Kidney tubule cell (primary cell): ENCODE measurements at regions not wholly inside any gene's neighbourhood (a gene's known extent, or its start where the extent isn't known, plus 50 kb on each side); places are given as distances from the start of the nearest gene placed in this dataset.

ENCODE experiments used
- DNase-seq: peaks from one replicate; pipeline ENCODE4 v3.0.0-alpha.2; 2018; ENCODE audit warnings: low spot score

DNA sequence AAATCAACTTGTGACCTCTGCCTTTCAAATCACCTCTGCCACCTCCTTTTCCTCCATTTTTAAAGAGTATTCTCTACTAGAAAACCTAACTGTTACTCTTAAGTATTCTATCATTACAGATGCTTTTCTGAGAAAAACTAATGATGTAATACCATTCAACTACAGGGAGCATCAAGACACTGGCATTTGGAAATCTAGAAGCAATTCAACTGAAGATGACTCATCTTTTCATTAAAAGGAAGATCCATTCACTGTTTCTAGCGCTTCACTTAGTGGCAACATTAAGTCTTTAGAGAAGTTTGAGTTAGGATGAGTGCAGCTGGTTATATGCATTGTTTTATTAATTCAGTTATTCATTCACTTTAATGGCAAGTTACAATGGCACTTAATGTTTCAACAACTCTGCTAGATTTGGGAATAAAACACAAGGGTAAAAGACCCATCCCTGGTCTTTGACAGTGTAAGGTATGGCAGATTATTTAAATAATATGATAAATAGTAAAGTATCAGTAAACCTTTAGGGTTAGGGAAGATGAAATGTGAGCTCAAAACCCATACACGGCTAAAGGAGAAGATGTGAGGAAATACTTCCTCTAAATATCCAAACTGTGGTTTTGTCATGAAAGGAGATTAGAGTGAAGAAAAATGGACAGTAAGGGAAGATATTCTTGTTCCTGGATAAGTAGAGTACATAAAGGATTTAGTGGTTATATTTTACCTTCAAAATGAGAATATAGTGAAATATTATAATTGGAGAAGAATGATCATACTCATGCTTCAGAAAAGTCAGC lies 61.7 kb downstream of the KCNJ2 start:
- DNase-seq, result no peak

DNA sequence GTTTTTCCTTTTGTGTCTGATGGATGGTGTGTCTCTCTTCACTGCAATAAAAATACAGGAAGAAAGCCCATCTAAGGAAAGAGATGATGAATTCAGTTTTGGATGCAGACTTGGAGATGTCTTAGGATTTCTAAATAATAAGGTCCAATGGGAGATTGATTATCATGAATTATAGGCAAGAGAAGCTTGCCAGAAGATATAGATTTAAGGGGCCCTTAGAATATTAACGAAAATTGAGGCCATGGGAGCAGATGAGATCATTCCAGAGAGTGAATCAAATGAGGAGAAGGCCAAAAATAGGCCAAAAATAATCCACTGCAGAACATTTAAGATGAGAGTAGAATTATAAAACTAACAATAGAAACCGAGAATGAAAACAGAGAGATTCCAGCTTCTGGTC lies 63.1 kb downstream of the KCNJ2 start:
- DNase-seq, result no peak

DNA sequence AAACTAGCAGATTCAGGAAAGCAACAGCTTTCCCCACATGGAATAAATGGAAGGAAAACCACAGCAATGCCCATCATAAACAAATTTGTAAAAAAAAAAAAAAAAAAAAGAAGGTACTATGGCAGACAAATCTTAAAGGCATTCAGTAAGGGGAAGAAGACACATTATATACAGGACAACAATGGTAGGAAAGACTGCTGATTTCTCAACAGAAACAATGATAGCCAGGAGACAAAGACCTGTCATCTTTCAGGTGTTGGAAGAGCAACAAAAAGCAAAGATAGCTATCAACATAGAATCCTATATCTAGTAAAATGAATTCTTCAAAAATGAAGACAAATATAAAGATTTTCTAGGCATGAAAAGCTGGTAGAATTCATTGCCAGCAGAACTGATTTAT lies 65.9 kb downstream of the KCNJ2 start:
- DNase-seq, result no peak

DNA sequence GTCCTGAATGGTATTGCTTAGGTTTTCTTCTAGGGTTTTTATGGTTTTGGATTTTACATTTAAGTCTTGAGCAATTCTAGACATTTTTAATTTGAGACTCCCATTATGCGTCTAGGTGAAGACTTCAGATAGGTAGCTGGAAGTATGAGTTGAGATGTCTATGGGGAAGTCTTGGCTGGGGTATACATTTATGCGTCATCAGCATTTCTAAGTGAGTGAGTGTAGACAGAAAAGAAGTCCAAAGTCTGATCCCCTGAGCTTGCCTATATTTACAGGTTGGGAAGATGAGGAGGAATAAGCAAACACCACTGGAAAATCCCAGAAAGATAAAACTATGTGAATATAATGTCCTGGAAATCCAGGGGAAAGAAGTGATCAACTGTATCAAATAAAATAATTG lies 68.9 kb downstream of the KCNJ2 start:
- DNase-seq, result no peak

DNA sequence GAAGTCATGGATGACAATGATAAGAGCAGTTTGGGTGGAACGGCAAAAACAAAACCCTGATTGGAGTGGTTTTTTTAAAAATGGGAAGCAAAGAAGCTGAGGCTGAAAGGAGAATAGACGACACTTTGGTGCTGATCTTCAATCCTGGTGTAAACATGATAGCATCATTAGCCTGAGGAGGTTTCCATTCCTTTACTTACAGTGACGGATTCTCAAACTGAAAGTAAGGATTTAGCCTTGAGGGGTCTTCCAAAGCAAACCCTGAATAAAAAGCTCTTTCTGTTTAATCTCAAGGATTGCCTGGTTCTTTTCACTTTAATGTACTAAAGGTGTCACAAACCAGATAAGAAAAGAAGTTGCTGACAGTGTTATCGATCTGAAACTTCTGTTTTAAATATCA lies 69.3 kb downstream of the KCNJ2 start:
- DNase-seq, result no peak

DNA sequence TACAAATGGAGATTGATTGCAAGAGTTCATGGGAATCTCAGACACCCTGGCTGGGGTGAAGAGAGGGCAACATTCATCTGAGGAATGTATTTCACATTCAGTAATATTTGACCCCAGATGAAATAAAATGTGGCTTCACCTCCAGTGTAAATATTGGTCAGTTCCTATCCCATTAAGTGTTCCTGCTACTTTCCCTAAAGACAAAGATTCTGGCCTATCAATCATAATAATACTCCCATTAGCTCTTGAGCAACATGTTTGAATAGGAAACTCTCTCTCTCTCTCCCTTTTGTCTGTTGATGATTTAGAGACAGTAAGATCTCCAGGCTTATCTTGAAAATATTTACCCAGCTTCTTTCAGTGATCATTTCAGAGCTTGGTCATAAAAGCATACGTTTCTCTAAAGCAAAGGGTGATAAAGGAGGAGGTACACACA lies 70.1 kb downstream of the KCNJ2 start:
- no peak for DNase-seq

DNA sequence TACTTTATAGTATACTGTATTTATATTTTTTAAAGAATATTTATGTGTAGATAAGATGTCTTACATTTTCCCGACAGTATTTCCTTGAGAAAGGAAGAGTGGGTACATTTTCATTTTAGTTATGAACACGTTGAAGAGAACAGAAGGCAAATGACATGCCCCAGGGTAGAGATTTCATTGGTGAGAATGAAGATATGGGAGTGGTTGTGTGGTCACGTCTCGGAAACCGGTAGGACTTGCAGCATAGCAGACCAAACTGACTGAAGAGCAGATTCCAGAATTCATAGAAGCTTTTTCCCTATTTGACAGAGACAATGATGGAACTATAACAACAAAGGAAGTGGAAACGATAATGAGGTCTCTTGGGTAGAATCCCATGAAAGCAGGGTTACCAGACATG lies 71.7 kb downstream of the KCNJ2 start:
- DNase-seq, result no peak

DNA sequence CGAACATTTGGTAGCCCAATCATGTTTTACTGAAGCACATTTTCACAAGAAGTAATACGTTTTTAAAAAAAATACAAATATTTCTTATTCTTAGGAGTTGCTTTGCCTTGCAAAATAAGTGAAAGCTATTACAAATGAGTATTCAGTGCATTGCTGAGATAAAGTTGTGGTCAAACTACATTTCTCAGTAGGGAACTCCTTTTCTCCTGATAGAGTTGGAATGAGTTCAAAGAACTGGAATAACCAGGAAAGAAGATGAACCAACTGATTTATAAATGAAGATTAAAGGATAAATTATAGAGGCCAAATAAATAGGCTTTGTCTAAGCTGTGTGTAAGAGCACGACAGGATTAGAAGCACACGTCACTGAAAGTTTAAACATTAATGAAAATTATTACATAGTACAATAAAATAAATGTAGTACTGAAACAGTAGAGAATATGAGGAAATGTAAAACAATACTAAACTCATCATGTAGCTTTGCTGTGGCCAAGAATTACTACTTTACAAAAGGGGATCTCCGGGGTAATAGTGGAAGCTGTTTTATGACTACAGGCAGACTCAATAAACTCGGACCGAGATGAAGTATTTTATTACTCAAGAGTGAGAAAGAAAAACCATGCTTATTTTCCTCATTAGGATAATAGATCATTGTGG lies 73.6 kb downstream of the KCNJ2 start:
- no peak for DNase-seq

DNA sequence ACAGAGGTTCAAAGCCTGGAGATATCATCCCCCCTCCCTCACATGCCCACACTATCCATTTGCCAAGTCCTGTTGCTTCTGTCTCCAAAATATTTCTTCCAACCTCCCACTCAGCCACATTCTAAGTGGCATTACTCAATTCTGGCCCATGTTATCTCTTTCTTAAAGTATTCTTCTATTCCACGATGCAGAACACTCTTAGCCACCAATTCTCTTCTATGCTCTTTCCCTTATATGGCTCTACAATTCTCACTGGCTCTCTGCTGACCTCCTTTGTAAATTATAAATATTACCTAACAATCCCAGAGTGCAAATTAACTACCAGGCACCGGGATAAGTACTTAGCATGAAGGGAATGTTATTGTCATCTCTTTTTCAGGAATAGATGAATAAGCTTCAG lies 82.4 kb downstream of the KCNJ2 start:
- DNase-seq, result no peak

DNA sequence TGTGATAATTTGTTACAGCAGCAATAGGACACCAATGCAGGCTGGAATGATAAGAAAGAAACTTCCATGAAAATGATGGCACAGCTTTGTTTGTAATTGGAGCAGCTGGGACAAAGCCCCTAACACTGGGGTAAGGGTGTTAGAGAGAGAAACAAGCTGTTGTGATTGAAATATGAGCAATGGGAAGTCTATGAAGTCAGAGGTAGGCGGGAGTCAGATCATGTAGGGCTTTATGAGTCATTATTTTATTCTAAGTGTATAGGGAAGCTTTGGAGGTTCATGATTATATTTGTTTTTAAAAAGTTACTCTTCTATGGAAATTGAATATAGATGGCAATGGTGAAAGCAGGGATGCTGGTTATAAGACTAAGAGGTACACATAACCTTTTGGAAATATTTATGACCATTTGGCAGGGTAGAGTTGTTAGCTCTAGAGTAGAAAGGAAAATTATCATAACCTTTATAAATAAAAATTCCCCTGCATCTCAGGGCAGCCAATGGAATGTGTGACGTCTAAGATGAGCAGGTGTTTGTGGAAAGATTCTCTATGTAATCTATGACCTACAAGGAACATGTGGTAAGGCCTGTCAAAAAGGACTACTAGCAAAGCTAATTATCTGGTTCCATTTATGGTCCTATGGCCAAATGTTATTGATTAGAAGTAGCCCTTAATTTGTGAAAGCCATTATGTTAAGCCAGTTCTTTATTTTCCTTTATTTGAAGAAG lies 85.6 kb downstream of the KCNJ2 start:
- DNase-seq, result no peak

DNA sequence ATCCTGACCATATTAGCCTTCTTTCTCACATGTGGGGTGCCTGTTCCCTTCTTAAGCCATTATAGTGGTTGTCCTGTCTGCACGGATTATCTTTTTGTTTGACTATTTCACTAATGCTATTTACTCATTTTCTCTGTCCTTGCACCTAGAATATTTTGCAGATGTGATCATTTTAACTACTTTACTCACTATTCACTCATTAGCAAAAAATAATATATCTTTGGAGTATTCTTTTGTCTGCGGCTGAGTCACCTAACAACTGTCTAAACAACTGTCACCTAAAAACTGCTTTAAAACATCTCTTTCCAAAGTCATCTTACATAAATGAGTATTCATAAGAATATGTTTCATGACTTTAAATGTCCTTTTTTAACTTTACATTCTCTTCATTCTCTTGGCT lies 87.4 kb downstream of the KCNJ2 start:
- no peak for DNase-seq

DNA sequence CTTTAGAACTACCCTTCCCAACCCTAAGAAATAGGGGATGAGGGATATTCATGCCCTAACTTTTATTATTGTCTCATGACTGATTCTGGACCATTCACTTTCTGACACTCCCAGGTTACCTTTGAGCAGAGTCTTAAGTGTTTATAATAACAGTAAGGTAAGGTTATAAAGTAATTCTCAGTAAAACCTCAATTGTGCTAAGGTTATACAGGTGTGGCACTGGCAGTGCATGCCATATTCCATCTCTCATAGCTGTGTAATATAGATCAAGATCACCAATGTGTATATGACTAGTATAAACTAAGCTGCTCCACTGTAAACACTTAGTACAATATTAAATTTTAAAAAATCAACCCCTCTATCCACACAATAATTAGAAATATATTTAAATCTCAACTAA lies 89.1 kb downstream of the KCNJ2 start:
- no peak for DNase-seq

DNA sequence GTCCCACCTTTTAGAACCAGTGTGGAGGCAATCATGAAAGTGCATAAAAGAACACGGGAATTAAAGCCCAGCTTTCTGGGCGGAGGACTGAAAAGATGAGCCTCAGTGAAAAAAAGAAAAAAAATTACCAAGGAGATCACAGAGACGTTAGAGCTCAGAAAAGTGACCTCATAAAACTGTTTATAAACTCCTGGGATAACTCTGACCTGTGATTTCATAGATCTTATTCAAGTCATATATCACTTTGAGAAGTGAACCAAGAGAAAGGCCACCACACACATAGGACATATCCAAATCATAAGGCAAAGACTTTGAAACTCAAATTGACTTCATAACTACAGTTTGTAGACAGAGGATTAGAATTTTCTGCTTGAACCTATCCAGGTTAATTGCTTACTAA lies 90.1 kb downstream of the KCNJ2 start:
- DNase-seq, result no peak

DNA sequence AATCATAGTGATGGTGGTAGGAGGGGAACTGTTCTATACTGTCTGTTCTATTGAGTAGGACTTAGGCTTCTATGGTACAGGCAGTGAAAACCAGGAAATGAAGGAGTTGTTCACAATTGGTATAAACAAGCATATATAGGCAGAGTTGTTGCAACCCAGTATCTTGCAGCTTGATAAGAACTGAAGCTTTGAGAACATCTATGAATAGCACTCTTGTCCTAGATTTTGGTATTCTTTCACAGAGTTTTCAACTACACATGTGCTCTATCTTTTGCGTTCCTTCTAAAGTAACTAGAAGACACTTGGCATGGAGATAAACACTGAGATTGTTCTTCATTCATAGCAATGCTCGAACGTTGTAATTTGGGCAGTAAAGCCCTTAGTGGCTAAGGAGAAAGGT lies 91.8 kb downstream of the KCNJ2 start:
- DNase-seq, result no peak

DNA sequence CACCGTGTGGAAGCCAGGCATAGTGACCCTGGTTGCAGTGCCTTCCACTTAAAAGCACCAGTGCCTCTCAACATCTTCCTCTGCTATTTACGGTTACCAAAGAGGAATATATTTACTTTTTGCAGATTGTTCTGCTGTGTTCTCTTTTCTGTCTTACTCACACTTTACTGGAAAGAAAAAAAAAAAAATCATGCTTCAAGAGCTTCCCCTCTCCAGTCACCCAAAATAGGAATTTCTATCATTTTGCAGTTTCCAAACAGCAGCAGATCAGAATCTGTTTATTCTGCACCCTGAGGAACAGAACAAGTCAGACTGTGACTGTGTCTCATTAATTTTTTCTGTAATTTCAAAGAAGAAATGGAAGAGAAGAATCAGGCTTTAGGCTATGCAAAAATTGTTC lies 96.1 kb downstream of the KCNJ2 start:
- no peak for DNase-seq

DNA sequence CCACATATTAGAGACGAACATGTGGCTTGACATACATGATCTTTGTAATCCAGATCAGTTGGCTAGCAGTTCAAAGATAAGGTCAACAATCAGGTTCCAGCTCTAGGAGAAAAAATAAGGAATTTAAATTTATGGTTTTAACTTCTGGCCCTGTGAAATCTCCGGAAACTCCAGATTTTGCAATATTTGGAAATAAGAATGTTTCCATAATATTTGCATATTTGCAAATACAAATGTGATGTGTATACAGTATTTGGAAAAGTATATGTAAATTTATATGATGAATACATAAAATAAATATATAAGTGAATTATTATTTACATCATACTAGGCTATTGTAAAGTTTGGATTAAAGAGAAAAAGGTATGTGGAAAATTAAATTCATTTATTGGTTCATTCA lies 97.1 kb downstream of the KCNJ2 start:
- no peak for DNase-seq

DNA sequence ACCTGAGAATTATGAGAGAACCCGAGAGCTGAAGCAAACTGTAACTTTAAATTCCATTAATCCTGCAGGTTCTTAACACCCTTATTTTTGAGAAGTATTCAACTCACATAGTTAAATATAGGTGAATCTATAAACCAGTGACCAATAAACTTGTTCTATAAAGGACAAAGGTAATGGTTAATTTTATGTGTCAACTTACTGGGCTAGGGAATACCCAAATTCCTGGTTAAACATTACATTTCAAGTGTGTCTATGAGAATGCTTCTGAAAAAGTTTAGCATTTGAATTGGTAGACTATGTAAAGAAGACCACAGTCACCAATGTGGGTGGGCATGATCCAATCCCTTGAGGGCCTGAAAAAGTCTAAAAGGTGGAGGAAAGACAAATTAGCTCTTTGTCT lies 99.1 kb downstream of the KCNJ2 start:
- DNase-seq, result peak; percentile 33

DNA sequence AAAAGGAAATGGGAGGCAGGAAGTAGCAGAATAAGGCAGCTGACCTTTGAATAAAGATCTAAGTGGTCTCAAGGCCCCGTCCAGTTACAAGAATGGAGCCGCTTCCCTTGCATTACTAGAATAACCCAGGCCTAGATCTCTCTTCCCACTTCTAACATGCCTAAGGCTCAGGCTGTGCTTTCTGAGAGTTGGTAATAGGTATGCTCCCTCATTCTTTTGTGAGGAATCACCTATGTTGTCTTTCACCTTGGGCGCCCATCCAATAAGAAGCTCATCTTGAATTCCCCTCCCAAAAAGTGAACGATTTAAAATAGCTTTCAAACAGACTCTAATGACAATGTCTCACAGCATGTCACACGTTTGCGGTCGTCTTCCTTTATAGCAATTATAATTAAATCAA lies 101.2 kb downstream of the KCNJ2 start:
- DNase-seq, result peak; percentile 70

DNA sequence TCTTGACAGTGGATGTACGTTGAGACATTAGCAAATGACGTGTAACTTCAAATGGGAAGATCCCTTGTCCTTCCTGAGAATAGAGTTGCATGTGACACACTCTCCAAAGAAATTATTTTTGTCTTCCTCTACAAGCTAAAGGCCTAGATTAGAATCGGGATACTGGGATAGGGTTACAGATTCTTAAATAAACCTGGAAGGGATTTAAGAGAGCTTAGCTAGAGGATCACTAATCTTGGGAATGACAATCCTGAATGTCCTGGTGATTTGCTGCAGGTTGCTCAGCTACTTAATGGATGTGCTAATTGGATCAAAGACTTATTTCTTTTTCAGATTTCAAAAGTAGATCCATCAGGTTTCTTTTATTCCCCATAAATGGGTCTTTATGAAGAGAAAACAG lies 101.9 kb downstream of the KCNJ2 start:
- DNase-seq, result no peak

DNA sequence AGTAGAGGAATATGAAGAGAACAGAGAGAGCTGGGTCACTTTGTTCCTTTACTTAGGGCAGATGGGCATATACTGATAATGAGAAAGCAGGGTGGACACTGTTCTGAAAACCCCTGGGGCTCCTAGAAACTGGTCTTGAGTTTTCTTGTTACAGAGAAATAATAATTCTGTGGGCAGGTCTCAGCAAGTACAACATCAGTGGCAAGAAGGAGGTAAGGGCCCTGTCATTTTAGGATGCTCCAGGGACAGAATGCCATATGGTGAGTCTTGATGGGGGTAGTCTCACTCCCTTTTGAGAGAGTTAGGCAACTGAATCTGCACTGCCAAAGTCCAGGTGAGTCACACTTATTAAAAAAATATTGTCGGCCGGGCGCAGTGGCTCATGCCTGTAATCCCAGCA lies 102.3 kb downstream of the KCNJ2 start:
- DNase-seq, result no peak

DNA sequence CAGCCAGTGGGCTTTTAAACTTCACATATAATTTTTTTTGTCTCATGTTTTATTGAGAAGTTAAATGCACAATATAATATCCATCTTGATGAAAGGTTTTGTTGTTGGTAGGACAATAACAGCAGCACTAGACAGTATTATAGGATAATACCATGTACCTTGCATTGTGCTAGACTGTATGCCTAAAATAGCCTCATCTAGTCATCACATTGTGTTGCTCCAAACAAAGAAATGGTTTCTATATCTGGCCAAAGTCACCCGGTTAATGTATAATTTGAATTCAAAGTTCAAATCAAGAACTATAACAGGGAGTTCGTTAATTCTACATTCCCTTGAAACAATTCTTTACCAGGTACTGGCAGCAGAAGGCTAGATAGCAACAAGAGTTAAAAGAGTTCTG lies 104.9 kb downstream of the KCNJ2 start:
- no peak for DNase-seq

DNA sequence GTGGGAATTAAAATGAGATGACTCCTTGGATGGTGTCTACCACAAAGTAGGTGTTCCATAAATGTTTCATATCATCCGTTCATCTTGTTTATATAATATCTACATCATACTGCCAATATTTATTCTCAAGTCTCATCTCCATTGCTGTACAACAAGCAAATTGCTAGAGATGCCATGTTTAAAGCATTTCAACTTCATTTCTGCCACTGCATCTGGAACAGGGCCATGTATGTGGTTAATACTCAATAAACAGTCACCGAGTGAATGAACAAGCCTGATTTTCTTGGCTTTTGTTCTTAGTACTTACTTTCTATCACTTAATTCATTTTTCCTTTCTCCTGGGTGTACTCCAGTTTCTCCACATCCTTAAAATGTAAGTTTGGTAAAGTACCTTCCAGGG lies 107.6 kb downstream of the KCNJ2 start:
- peak; percentile 18 for DNase-seq

DNA sequence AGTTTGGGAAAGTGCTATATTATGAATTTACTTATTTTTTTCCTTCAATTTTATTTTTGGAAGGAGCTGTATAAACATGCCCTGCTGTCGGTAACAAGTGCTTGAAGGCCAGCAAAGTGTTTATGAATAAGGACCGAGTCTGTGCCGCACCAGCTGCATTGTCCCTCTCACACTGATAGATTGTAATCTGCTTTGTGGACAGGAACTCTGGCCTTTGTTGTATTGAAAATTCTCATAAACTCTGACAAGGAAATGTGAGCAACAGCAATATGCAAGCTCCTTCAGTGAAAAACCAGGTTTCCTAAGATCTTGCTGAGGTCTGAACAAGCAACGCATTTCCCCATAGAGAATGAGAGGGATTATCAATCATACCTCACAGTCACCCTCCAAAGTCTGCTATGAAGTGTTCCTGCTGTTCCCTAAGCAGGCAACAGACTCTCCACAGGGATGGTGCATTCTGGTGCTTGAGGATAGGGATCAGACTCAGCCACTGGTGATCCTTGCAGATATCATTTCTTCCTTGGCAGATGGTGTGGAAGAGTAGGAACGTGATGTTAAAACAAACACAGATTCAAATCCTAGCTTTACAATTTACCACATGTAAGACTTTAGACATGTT lies 109.6 kb downstream of the KCNJ2 start:
- DNase-seq, result no peak
